ENCODE measurements at regions not wholly inside any gene's neighbourhood (a gene's known extent, or its start where the extent isn't known, plus 50 kb on each side); places are given as distances from the start of the nearest gene placed in this dataset.

GRCh38 chr7:156474241-156474743 lies 166.3 kb upstream of the RNF32 start:
- no peaks in the 10 kb centered on the region for H3K36me3 Mint-ChIP-seq (ENCODE audit: low read depth)
- no peak overlapping the region for H3K27ac Mint-ChIP-seq
- H3K4me3 Mint-ChIP-seq: no peak overlapping the region
- H3K27me3 Mint-ChIP-seq: peaks cover 11% of the 10 kb centered on the region
- POLR2A ChIA-PET: no interaction called here
- intact Hi-C loops (cut with micrococcal nuclease): loop anchor here (5.0 kb wide), 1 partner anchor 1547 kb away; no protein-coding TSS in a partner anchor
- ATAC-seq (ENCODE audit: low read depth): no peak
- CTCF ChIA-PET: interaction anchor here (1.8 kb wide), 1 partner anchor 342 kb away, joined by 4 read pairs; no protein-coding TSS in a partner anchor
- H3K4me1 Mint-ChIP-seq: no peaks in the 10 kb centered on the region
- no peak for TF ChIP-seq CTCF (IDR thresholded peaks at IDR 0.05)
- no peak for DNase-seq
- no peaks in the 10 kb centered on the region for H3K9me3 Mint-ChIP-seq

GRCh38 chr7:156473476-156474240 lies 166.9 kb upstream of the RNF32 start:
- ChIA-PET POLR2A (no interaction called here), CTCF (interaction anchor here (1.0 to 1.8 kb wide), 3 partner anchors 10 to 675 kb away, joined by 3 to 4 read pairs (median 4); no protein-coding TSS in a partner anchor)
- Mint-ChIP-seq H3K4me1 (no peaks in the 10 kb centered on the region), H3K27ac (no peak overlapping the region), H3K27me3 (peaks cover 11% of the 10 kb centered on the region), H3K4me3 (no peak overlapping the region), H3K9me3 (no peaks in the 10 kb centered on the region), H3K36me3 (ENCODE audit: low read depth) (no peaks in the 10 kb centered on the region)
- no peak for DNase-seq
- ATAC-seq (ENCODE audit: low read depth): no peak
- no peak for TF ChIP-seq CTCF (IDR thresholded peaks at IDR 0.05)
- intact Hi-C loops (cut with micrococcal nuclease): loop anchor here (2.0 to 5.0 kb wide), 2 partner anchors 677 to 1546 kb away; no protein-coding TSS in a partner anchor

GRCh38 chr7:156472267-156472666 lies 168.3 kb upstream of the RNF32 start:
- Mint-ChIP-seq H3K27ac (no peak overlapping the region), H3K27me3 (peaks cover 11% of the 10 kb centered on the region), H3K4me1 (no peaks in the 10 kb centered on the region), H3K9me3 (no peaks in the 10 kb centered on the region), H3K4me3 (no peak overlapping the region), H3K36me3 (ENCODE audit: low read depth) (no peaks in the 10 kb centered on the region)
- ATAC-seq (ENCODE audit: low read depth): no peak
- intact Hi-C loops (cut with micrococcal nuclease): loop anchor here (2.0 to 5.0 kb wide), 2 partner anchors 675 to 1545 kb away; no protein-coding TSS in a partner anchor
- no peak for DNase-seq
- POLR2A ChIA-PET: no interaction called here
- CTCF ChIA-PET: interaction anchor here (1.0 to 1.8 kb wide), 3 partner anchors 9 to 674 kb away, joined by 3 to 4 read pairs (median 4); no protein-coding TSS in a partner anchor
- TF ChIP-seq CTCF (IDR thresholded peaks at IDR 0.05): no peak

- no peaks in the 10 kb centered on the region for H3K4me1 Mint-ChIP-seq
- ChIA-PET POLR2A (no interaction called here), CTCF (no interaction called here)
- ATAC-seq (ENCODE audit: low read depth) (no peak), DNase-seq (no peak)
- H3K27ac Mint-ChIP-seq: no peak overlapping the region
- peaks cover 7% of the 10 kb centered on the region for H3K27me3 Mint-ChIP-seq
- intact Hi-C loops (cut with micrococcal nuclease): loop anchor here (5.0 kb wide), 1 partner anchor 1543 kb away; no protein-coding TSS in a partner anchor
- H3K4me3 Mint-ChIP-seq: no peak overlapping the region
- no peaks in the 10 kb centered on the region for H3K9me3 Mint-ChIP-seq
- no peak for TF ChIP-seq CTCF (IDR thresholded peaks at IDR 0.05)
- no peaks in the 10 kb centered on the region for H3K36me3 Mint-ChIP-seq (ENCODE audit: low read depth)
These were observed 169.9 kb upstream of the RNF32 start for GRCh38 chr7:156470399-156471320.

Data from activated B cell treated with CpG ODN at 0.5 μM for 24 hours (primary cell).